DND-41 (cell line): ENCODE measurements at regions not wholly inside any gene's neighbourhood (a gene's known extent, or its start where the extent isn't known, plus 50 kb on each side); places are given as distances from the start of the nearest gene placed in this dataset.

Experiments used
- CTCF ChIP-seq: IDR thresholded peaks from 2 replicates; pipeline ENCODE4 v1.5.1; 2012; ENCODE audit warnings: borderline replicate concordance, low read length, moderate library complexity, mild to moderate bottlenecking; ENCODE audit not compliant: poor library complexity, severe bottlenecking; ENCODE audit errors: extremely low read depth
- EZH2 ChIP-seq: IDR thresholded peaks from 3 replicates; pipeline ENCODE4 v1.6.1; 2012; ENCODE audit warnings: borderline replicate concordance, low read depth, mild to moderate bottlenecking, moderate library complexity, low read length, inconsistent platforms; ENCODE audit not compliant: severe bottlenecking

GRCh38 chr16:54503011-54503855 lies 216.6 kb upstream of the IRX3 start:
- TF ChIP-seq CTCF: no peak
- no peak for TF ChIP-seq EZH2
